Peyer's patch (tissue), 4 donors: ENCODE measurements at regions not wholly inside any gene's neighbourhood (a gene's known extent, or its start where the extent isn't known, plus 50 kb on each side); places are given as distances from the start of the nearest gene placed in this dataset.

Experiments
- POLR2A ChIP-seq, 2 donors: fragments of 450-650 bp; IDR thresholded peaks; one replicate each; pipeline ENCODE4 v1.5.1; 2017; ENCODE audit warnings: antibody characterized with exemption in 2 of 2, mild to moderate bottlenecking in 2 of 2, moderate library complexity in 2 of 2
- TF ChIP-seq, protein P1 (sequence below), 6 experiments: fragments of 450-650 bp in 4 of 6; fragments of 200-600 bp in 2 of 6; sonication (generic) in 1 of 6; IDR thresholded peaks; one replicate each; pipeline ENCODE4 v1.5.1; 2017 to 2019; ENCODE audit warnings: antibody characterized with exemption in 6 of 6, mild to moderate bottlenecking in 3 of 6, moderate library complexity in 1 of 6

DNA sequence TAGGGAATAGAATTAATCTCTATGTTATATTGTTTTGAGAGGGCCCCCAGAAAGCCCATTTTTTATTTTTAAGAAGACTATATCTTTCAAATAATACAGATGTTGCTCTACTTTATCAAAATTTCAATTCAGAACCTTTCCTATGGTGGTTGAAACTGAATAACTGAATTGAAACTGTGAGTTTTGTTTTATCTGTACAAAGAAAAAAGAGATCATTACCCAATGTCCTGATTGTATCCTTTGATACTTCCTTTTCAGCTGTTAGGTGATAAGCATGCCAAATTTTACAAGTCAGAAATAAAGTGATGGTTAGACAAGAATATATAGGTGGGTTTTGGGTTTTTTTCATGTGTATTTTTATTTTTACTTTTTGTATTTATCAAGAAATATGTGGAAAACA is 1293.1 kb upstream of the USP15 start:
- TF ChIP-seq, protein P1, sequence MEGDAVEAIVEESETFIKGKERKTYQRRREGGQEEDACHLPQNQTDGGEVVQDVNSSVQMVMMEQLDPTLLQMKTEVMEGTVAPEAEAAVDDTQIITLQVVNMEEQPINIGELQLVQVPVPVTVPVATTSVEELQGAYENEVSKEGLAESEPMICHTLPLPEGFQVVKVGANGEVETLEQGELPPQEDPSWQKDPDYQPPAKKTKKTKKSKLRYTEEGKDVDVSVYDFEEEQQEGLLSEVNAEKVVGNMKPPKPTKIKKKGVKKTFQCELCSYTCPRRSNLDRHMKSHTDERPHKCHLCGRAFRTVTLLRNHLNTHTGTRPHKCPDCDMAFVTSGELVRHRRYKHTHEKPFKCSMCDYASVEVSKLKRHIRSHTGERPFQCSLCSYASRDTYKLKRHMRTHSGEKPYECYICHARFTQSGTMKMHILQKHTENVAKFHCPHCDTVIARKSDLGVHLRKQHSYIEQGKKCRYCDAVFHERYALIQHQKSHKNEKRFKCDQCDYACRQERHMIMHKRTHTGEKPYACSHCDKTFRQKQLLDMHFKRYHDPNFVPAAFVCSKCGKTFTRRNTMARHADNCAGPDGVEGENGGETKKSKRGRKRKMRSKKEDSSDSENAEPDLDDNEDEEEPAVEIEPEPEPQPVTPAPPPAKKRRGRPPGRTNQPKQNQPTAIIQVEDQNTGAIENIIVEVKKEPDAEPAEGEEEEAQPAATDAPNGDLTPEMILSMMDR (IDR thresholded peaks at IDR 0.05), result no peak
- TF ChIP-seq POLR2A (IDR thresholded peaks at IDR 0.05), result no peak
